Stimulated activated naive CD8-positive, alpha-beta T cell treated with anti-CD3 and anti-CD28 coated beads, Interleukin-15, Interleukin-2, amounts not matched to agents 100 U/mL and 50 U/mL, for 24 hours (primary cell): ENCODE measurements at regions not wholly inside any gene's neighbourhood (a gene's known extent, or its start where the extent isn't known, plus 50 kb on each side); places are given as distances from the start of the nearest gene placed in this dataset.

Experiments used
- ATAC-seq: fragments of 150-1000 bp; cut with Tn5 transposase; one replicate; pipeline ENCODE4 v1.10.0; 2021
- DNase-seq: peaks from one replicate; pipeline ENCODE4 v3.0.0; 2021

DNA sequence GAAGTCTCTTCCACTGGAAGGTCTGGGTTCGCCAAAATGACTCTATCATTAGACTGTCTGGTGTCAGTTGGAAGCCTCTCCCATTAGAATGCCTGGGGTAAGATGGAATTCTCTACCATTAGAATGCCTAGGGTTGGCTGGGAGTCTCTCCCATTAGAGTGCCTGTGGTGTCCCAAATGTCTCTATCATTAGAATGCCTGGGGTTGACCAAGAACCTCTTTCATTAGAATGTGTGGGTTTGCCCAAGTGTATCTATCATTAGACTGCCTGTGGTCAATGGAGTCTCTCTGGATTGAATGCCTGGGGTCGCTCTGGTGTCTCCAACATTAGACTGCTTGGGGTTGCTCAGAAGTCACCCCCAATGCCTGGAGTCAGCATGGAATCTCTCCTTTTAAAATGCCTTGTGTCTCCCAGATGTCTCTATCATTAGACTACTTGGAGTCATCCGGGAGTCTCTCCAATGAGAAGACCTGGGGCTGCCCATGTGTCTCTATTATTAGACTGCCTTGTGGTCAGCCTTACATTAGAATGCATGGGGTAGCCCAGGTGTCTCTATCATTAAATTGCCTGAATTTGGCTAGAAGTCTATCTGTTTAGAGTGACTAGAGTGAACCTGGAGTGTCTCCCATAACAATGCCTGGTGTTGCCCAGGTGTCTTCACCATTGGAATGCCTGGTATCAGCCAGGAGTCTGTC is 1518.4 kb downstream of the UQCRFS1 start:
- ATAC-seq (no peak), DNase-seq (no peak)

DNA sequence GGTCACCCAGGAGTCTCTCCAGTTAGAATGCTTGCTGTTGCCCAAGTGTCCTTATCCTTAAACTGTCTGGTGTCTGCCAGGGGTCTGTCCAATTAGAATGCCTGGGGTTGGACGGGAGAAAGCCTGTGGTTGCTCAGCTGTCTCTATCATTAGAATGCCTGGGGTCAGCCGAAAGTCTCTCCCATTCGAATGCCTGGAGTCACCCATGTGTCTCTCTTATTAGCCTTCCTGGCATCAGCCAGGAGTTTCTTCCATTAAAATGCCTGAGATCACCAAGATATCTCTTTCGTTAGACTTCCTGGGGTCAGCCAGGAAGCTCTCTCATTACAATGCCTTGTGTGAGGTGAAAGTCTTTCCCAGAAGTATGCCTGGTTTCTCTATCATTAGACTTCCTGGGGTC is 1521.0 kb downstream of the UQCRFS1 start:
- no peak for ATAC-seq
- DNase-seq: no peak

DNA sequence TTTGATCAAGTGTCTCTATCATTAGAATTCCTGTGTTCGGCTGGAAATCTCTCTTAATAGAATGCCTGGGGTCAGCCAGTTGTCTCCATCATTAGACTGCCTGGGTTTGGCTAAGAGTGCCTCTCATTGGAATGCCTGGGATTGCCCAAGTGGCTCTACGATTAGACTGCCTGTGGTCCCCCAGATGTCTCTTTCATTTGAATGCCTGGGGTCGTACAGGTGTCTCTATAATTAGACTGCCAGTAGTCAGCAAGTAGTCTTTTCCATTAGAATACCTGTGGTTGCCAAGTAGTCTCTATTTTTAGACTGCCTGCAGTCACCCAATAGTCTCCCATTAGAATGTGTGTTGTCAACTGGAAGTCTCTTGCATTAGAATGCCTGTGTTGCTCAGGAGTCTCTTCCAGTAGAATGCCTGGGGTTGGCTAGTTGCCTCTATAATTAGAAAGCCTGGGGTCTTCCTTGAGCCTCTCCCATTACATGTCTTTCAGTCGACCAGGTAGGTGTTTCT is 1523.2 kb downstream of the UQCRFS1 start:
- ATAC-seq (no peak), DNase-seq (no peak)

DNA sequence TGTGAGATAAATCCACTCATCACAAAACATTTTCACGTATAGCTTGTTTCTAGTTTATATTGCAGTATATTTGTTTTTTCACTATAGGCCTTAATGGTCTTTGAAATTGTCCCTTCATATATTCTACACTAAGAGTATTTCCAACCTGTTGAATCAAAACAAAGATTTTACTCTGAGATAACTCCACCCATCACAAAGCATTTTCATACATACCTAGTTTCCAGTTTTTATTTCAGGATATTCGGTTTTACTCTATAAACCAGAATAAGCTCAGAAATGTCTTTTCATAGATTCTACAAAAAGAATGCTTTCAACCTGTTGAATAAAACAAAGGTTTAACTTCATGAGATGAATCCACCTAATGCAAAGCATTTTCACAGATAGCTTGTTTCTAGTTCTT is 1528.7 kb downstream of the UQCRFS1 start:
- ATAC-seq (no peak), DNase-seq (no peak)

DNA sequence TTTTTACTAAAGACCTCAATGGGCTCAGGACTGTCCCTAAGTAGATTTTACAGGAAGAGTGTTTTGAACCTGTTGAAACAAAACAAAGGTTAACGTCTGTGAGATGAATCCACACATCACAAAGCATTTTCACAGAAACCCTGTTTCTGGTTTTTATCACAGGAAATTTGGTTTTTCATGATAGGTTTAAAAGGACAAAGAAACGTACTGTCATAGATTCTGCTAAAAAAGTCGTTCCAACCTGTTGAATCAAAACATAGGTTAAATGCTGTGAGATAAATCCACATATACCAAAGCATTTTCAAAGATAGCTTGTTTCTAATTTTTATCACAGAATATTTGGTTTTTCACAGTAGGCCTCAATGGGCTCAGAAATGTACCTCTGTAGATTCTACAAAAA is 1531.0 kb downstream of the UQCRFS1 start:
- no peak for ATAC-seq
- no peak for DNase-seq

DNA sequence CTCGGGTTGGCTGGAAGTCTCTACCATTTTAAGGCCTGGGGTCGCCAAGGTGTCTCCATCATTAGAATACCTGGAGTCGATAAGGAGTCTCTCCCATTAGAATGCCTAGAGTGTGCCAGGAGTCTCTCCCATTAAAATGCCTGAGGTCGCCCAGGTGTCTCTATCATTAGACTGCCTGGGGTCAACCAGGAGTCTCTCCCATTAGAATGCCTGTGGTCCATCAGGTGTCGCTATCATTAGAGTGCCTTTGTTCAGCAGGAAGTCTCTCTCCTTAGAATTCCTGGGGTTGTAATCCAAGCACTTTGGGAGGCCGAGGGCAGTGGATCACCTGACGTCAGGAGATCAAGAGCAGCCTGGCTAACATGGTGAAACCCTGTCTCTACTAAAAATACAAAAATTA is 1533.0 kb downstream of the UQCRFS1 start:
- ATAC-seq: no peak
- no peak for DNase-seq

DNA sequence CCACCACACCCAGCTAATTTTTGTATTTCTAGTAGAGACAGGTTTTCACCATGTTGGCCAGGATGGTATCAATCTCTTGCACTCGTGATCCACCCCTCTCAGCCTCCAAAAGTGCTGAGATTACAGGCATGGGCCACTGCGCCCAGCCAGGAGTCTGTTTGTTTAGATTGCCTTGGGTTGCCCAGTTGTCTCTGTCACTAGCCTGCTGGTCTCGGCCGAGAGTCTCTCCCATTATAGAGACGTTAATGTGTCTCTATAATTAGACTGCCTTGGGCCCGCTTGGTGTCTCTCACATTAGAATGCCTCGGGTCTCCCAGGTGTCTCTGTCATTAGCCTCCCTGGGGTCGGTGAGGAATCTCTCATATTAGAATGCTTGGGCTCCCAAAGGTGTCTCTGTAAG is 1533.6 kb downstream of the UQCRFS1 start:
- DNase-seq (no peak), ATAC-seq (no peak)

DNA sequence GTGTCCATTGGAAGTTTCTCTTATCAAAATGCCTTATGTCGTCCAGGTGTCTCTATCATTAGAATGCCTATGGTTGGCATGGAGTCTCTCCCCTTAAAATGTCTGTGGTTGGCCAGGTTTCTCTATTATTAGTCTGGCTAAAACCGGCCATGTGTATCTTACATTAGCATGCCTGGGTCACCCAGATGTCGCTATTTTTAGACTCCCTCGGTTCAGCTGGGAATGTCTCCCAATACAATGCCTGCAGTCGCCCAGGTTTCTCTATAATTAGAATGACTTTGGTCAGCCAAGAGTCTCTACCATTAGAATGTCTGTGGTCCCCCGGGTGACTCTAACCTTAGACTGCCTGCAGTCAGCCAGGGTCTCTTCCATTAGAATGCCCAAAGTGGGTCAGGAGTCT is 1536.1 kb downstream of the UQCRFS1 start:
- DNase-seq: no peak
- no peak for ATAC-seq

DNA sequence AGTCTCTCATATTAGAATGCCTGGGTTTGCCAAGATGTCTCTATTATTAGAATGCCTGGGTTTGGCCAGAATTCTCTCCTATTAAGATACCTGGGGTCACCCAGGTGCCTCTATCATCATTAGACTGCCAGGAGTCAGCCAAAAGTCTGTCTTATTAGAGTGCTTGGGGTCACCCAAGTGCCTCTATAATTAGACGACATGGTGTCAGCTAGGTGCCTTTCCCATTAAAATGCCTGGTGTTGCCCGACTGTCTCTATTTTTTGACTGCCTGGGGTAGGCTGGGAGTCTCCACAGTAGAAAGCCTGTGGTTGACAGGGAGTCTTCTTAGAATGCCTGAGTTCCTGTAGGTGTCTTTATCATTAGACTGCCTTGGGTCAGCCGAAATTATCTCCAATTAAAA is 1536.6 kb downstream of the UQCRFS1 start:
- DNase-seq: no peak
- ATAC-seq: no peak

DNA sequence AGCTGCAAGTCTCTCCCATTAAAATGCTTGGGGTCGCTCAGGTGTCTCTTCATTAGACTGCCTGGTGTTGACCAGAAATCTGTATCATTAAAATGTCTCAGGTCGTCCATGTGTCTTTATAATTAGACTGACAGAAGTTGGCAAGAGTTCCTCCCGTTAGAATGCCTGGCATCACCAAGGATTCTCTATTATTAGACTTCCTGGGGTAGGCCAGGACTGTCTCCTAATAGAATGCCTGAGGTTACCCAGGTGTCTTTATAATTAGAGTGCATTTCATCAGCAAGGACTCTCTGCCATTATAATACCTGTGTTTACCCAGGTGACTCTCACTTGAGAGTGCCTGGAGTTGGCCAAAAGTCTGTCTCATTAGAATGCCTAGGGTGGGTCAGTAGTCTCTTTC is 1537.2 kb downstream of the UQCRFS1 start:
- no peak for ATAC-seq
- no peak for DNase-seq

DNA sequence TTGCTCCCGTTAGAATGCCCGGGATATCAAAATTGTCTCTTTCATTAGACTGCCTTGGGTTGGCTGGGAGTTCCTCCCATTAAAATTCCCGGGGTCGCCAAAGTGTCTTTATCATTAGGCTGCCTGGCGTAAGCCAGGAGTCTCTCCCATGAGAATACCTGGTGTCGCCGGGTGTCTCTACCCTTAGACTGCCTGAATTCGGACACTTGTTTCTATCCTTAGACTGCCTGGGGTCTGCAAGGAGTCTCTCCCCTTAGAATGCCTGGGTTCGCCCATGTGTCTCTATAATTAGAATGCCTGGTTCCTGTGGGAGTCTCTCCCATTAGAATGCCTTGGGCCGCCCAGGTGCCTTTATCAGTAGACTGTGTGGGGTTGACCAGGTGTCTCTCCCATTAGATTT is 1538.2 kb downstream of the UQCRFS1 start:
- no peak for DNase-seq

DNA sequence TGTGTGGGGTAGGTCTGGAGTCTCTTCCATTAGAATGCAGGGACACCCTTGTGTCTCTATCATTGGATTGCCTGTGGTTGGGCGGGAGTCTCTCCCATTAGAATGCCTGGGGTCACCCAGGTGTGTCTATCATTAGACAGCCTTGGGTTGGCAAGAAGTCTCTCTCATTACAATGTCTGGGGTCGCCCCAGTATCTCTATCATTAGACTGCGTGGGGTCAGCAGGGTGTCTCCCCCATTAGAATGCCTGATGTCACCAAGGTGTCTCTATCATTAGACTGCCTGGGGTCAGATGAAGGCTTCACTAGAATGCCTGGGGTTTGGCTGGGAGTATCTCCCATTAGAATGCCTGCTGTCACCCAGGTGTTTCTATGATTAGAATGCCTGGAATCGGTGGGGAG is 1539.0 kb downstream of the UQCRFS1 start:
- DNase-seq (no peak), ATAC-seq (no peak)

More for the DNA sequence above, 1538.2 kb downstream of the UQCRFS1 start:
- no peak for ATAC-seq

DNA sequence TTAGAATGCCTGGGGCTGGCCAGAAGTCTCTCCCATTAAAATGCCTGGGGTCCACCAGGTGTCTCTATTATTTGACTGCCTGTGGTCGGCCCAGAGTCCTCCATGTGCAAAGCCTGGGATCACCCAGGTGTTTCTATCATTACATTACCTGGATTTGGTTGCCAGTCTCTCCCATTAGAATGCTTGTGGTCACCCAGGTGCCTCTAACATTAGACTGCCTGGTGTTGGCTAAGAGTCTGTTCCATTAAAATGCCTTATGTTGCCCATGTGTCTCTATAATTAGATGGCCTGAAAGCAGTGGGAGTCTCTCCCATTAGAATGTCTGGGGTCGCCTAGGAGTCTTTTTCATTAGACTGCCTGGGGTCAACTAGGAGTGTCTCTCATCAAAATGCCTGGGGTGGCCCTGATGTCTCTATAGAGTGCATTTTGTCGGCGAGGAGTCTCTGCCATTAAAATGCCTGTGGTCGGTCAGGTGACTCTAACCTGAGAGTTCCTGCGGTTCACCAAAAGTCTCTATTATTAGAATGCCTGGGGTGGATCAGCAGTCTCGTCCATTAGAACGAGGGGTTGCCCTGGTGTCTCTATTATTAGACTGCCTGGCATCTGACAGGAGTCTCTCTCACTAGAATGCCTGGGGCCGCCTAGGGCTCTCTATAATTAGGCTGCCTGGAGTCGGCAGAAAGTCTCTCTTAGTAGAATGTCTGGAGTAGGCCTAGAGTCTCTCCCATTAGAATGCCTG is 1540.5 kb downstream of the UQCRFS1 start:
- no peak for ATAC-seq
- DNase-seq: no peak

DNA sequence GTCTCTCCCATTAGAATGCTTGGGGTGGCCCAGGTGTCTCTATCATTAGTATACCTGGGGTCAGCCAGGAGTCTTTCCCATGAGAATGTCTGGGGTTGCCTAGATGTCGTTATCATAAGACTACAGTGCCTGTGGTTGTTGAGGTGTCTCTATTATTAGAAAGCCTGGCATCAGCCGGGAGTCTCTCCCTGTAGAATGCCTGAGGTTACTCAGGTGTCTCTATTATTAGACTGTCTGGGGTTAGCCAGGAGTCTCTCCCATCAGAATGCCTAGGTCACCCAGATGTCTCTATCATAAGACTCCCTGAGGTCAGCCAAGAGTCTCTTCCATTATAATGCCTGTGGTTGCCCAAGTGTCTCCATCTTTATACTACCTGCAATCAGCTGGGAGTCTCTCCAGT is 1541.1 kb downstream of the UQCRFS1 start:
- no peak for ATAC-seq

DNA sequence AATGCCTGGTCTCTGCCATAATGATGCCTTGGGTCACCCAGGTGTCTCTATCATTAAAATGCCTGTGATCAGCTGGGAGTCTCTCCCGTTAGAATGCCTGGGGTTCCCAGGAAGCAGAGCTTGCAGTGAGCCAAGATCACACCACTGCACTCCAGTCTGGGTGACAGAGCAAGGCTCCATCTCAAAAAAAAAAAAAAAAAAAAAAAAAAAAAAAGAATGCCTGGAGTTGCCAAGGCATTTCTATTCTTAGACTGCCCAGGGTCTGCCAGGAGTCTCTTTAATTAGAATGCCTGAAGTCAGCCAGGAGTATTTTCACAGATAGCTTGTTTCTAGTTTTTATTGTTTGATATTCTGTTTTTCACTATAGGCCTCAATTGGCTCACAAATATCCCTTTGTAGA is 1552.5 kb downstream of the UQCRFS1 start:
- no peak for DNase-seq
- no peak for ATAC-seq

More for the DNA sequence above, 1541.1 kb downstream of the UQCRFS1 start:
- DNase-seq: no peak

DNA sequence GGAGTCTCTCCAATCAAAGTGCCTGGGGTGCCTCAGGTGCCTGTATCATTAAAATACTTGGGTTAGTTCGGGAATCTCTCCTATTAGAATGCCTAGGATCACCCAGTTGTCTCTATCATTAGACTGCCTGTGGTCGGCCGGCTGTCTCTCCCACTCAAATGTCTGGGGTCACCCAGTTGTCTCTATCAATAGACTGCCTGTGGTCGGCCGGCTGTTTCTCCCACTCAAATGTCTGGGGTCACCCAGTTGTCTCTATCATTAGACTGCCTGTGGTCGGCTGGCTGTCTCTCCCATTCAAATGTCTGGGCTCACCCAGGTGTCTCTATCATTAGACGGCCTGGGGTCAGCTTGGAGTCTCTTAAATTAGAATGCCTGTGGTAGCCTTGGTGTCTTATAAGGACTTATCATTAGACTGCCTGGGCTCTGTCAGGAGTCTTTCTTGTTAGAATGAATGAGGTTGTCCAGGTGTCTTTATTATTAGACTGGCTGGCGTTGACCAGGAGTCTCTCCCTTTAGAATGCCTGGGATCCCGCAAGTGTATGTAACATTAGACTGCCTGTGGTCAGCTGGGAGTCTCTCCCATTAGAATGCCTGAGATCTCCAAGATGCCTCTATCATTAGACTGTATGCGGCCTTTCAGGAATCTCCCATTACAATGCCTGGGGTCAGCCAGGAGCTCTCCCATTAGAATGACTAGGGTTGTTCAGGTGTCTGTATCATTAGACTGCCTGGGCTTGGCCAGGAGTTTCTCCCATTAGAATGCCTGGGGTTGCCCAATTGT is 1555.5 kb downstream of the UQCRFS1 start:
- no peak for DNase-seq
- no peak for ATAC-seq

DNA sequence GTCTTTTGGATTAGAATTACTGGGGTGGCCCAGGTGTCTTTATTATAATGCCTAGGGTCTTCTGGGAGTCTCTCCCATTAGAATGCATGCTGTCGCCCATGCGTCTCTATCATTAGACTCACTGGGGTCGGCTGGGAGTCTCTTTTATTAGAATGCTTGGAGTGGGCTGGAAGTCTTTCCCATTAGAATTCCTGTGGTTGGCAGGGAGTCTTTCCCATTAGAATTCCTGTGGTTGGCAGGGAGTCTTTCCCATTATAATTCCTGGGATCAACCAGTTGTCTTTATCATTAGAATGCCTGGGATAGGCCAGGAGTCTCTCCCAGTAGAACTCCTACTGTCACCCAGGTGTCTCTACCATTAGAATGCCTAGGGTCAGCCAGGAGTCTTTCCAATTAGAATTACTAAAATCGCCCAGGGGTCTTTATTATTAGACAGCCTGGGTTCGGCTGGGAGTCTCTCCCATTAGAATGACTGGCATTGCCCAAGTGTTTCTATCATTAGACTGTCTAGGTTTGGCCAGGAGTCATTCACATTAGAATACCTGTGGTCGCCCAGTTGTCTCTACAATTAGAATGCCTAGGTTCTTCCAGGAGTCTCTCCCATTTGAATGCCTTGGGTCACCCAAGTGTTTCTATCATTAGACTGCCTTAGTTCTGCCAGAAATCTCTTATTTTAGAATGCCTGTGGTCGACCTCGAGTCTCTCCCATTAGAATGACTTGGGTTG is 1558.5 kb downstream of the UQCRFS1 start:
- no peak for ATAC-seq

DNA sequence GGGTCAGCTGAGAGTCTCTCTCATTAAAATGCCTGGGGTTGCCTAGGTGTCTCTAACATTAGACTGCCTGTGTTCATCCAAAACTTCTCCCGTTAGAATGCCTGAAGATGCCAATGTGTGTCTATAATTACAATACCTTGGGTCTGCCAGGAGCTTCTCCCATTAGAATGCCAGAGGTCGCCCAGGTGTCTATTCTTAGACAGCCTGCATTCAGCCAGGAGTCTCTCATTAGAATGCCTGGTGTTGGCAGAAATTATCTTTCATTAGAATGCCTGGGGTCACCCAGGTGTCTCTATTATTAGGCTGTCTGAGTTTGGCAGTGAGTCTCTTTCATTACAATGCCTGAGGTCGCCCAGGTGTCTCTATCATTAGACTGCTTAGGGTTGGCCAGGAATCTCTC is 1560.2 kb downstream of the UQCRFS1 start:
- ATAC-seq (no peak), DNase-seq (no peak)

More for the DNA sequence above, 1558.5 kb downstream of the UQCRFS1 start:
- no peak for DNase-seq

DNA sequence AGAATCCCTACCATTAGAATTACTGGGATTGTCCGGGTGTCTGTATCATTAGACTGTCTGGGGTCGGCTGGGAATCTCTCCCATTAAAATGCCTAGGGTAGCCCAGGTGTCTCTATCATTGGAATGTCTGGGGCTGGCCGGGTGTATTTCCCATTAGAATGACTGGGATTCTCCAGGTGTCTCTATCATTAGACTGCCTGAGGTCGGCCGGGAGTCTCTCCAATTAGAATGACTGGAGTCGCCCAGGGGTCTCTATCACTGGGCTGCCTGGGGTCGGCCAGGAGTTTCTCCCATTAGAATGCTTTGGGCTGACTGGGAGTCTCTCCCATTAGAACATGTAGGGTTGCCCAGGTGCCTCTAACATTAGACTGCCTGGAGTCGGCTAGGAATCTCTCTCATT is 1560.7 kb downstream of the UQCRFS1 start:
- DNase-seq (no peak), ATAC-seq (no peak)

DNA sequence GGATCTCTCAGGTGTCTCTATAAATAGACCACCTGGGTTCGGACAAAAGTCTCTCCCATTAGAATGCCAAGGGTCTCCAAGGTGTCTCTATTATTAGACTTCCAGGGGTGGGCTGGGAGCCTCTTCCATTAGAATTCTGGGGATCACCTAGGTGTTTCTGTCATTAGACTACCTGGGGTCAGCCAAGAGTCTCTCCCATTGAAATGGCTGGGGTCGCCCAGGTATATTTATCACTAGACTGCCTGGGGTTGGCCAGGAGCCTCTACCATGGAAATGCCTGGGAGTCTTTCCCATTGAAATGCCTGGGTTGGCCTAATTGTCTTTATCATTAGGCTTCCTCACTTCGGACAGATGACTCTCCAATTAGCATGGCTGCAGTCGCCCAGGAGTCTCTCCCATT is 1565.5 kb downstream of the UQCRFS1 start:
- DNase-seq (no peak), ATAC-seq (no peak)

DNA sequence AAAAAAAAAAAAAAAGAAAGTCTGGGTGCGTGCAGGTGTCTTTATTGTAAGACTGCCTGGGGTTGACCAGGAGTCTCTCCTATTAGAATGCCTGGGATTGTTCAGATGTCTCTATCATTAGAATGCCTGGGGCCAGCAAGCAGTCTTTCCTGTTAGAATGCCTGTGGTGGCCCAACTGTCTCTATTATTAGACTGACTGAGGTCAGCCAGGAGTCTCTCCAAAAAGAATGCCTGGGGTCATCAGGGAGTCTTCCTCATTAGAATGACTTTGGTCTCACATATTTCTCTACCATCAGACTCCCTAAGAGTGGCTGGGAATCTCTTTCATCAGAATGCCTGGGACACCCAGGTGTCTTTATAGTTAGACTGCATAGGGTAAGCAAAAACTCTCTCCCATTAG is 1577.5 kb downstream of the UQCRFS1 start:
- no peak for ATAC-seq

DNA sequence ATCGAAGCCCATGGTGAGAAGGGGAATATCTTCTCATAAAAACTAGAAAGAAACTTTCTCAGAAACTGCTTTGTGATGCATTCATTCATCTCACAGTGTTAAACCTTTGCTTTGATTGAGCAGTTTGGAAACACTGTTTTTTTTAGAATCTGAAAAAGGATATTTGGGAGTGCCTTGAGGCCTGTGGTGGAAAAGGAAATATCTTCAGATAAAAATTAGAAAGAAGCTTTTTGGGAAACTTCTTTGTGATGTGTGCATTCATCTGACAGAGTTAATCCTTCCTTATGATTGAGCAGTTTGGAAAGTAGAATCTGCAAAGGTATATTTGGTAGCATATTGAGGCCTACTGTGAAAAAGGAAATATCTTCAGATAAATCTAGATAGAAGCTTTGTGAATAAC is 1594.9 kb downstream of the UQCRFS1 start:
- no peak for ATAC-seq
- DNase-seq: no peak

More for the DNA sequence above, 1577.5 kb downstream of the UQCRFS1 start:
- DNase-seq: no peak
